Endothelial cell of umbilical vein (primary cell): ENCODE measurements at regions not wholly inside any gene's neighbourhood (a gene's known extent, or its start where the extent isn't known, plus 50 kb on each side); places are given as distances from the start of the nearest gene placed in this dataset.
"Not testable (repeated sequence)": the region's sequence is repeated elsewhere in the genome, so short reads cannot be mapped to it uniquely, and the experiment has no call there.

ENCODE experiments used
- BruUV-seq: library from RNA; stranded (reverse); fragments of 400-500 nt; replicated peaks from 2 replicates; lab custom pipeline; 2021; lab: Mats Ljungman, UMichigan
- CTCF ChIA-PET: fragments of 300-600, 350-600 bp; sonication (Branson Sonifier 250); formaldehyde crosslinking; loops from one replicate; lab custom pipeline; 2021; ENCODE audit warnings: antibody characterized with exemption, inconsistent platforms; lab: Charles Lee
- POLR2A ChIA-PET: fragments of 300-600, 350-600 bp; sonication (Branson Sonifier 250); formaldehyde crosslinking; loops from one replicate; lab custom pipeline; 2021; ENCODE audit warnings: antibody characterized with exemption, inconsistent platforms; lab: Charles Lee
- DNase-seq: peaks from one replicate; pipeline ENCODE4 v3.0.0-alpha.2; 2011; ENCODE audit warnings: low read depth, low spot score
- FAIRE-seq: peaks from 2 replicates; lab custom pipeline; 2011; peaks lifted over from hg19 to GRCh38; lab: Jason Lieb, UNC
- H2AFZ ChIP-seq: 2 replicates; pipeline ENCODE4 v1.6.0; 2012; ENCODE audit warnings: low read depth, low read length, control low read depth, inconsistent platforms
- H3K27ac ChIP-seq: 2 replicates; pipeline ENCODE4 v1.5.1; 2011; ENCODE audit warnings: low read depth, mild to moderate bottlenecking, control low read depth, low read length, moderate library complexity; ENCODE audit not compliant: insufficient read depth
- H3K27me3 ChIP-seq, 2 experiments: 2 replicates each; pipeline versions ENCODE4 v1.6.0 to v1.6.1; 2011; ENCODE audit warnings: low read length in 2 of 2, mixed read lengths in 1 of 2; ENCODE audit not compliant: control insufficient read depth in 2 of 2, insufficient read depth in 2 of 2
- H3K36me3 ChIP-seq, 2 experiments: 2 replicates in 1 of 2; 3 replicates in 1 of 2; pipeline ENCODE4 v1.5.1; 2011; ENCODE audit warnings: low read length in 2 of 2, mild to moderate bottlenecking in 1 of 2, moderate library complexity in 1 of 2; ENCODE audit not compliant: control insufficient read depth in 2 of 2, insufficient read depth in 2 of 2; ENCODE audit errors: extremely low read depth in 1 of 2
- H3K4me1 ChIP-seq: 3 replicates; pipeline ENCODE4 v1.5.1; 2011; ENCODE audit warnings: mild to moderate bottlenecking, low read length; ENCODE audit not compliant: control insufficient read depth, insufficient read depth; ENCODE audit errors: extremely low read depth
- H3K4me2 ChIP-seq: 2 replicates; pipeline ENCODE4 v1.6.1; 2011; ENCODE audit warnings: low read length, control low read depth, mixed read lengths; ENCODE audit not compliant: insufficient read depth
- H3K4me3 ChIP-seq, 3 experiments: fragments of 200-600 bp in 1 of 3; sonication (generic), shearing (Covaris generic) in 1 of 3; replicated peaks in 1 of 3; 2 replicates each; pipeline ENCODE4 v1.5.1; 2011 to 2016; ENCODE audit warnings: control low read depth in 3 of 3, low read length in 3 of 3, mild to moderate bottlenecking in 2 of 3, inconsistent platforms in 1 of 3, low read depth in 1 of 3, moderate library complexity in 1 of 3; ENCODE audit not compliant: insufficient read depth in 1 of 3
- H3K79me2 ChIP-seq: 2 replicates; pipeline ENCODE4 v1.6.0; 2012; ENCODE audit warnings: low read length, inconsistent platforms; ENCODE audit not compliant: control insufficient read depth, insufficient read depth
- H3K9ac ChIP-seq: replicated peaks from 2 replicates; pipeline ENCODE3; 2011; ENCODE audit warnings: low read length, control low read depth; ENCODE audit not compliant: insufficient read depth; ENCODE audit errors: extremely low read depth
- H3K9me1 ChIP-seq: replicated peaks from 3 replicates; pipeline ENCODE4 v1.6.0; 2011; ENCODE audit warnings: mild to moderate bottlenecking, low read length; ENCODE audit not compliant: control insufficient read depth, insufficient read depth; ENCODE audit errors: extremely low read depth
- H3K9me3 ChIP-seq: replicated peaks from 2 replicates; pipeline ENCODE4 v1.5.1; 2012; ENCODE audit warnings: low read length, inconsistent platforms; ENCODE audit not compliant: control insufficient read depth, insufficient read depth
- H4K20me1 ChIP-seq: replicated peaks from 2 replicates; pipeline ENCODE3; 2011; ENCODE audit warnings: mild to moderate bottlenecking, low read length; ENCODE audit not compliant: control insufficient read depth, insufficient read depth; ENCODE audit errors: extremely low read depth
- GATA2 ChIP-seq: IDR thresholded peaks from 2 replicates; pipeline ENCODE4 v1.7.0; 2011; ENCODE audit warnings: low read depth, mild to moderate bottlenecking, moderate library complexity, mixed read lengths, low read length; ENCODE audit not compliant: insufficient read length, insufficient read depth
- MYC ChIP-seq: IDR thresholded peaks from one replicate; pipeline ENCODE4 v1.6.1; 2011; ENCODE audit warnings: mild to moderate bottlenecking, low read depth, low read length
- dilution Hi-C: fragments of 300-500 bp; cut with MboI; formaldehyde crosslinking; loops from one replicate; pipeline ENCODE4 v1.15.0; 2019; ENCODE audit warnings: low sequenced_read_pairs; ENCODE audit not compliant: extremely low pct_ligation_motif_present
- intact Hi-C: fragments of 100-400 bp; cut with micrococcal nuclease; formaldehyde crosslinking; loops from one replicate; pipeline ENCODE4 v1.10.0; 2022
- TF ChIP-seq, protein P1 (sequence below), 2 donors: IDR thresholded peaks; 1 replicate in 1 of 2; 2 replicates in 1 of 2; pipeline ENCODE4 v1.5.1; 2011; ENCODE audit warnings: low read length in 2 of 2, mild to moderate bottlenecking in 2 of 2, moderate library complexity in 2 of 2, control low read depth in 1 of 2, inconsistent platforms in 1 of 2, low read depth in 1 of 2; ENCODE audit not compliant: insufficient read depth in 1 of 2; ENCODE audit errors: extremely low read depth in 1 of 2

DNA sequence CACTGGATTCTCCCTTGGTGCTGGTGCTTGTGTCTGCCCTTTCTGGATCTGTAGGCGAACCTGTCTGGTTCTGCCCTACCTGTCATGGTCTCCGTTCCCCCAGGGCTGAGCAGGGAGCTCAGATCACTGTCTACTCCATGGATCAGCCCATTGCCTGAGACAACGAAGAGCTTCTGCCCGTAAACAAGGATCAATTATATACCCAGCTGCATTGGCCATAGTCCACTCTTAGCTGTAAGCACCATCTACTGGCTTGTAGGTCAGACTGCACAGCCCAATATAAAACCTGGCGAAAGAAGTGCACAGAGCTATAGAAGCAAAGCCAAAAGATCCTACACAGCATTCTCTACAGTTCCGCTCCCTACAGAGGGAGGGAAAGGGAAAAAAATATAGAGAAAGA is 181.5 kb upstream of the RPS23 start:
- dilution Hi-C loops, result no loop called here

GRCh38 chr5:82455317-82455716 is 177.2 kb upstream of the RPS23 start:
- POLR2A ChIA-PET, H2AFZ ChIP-seq, H3K4me2 ChIP-seq, H3K79me2 ChIP-seq, H4K20me1 ChIP-seq, FAIRE-seq, H3K4me3 ChIP-seq, dilution Hi-C loops, DNase-seq, H3K9ac ChIP-seq, BruUV-seq, intact Hi-C loops, H3K9me1 ChIP-seq, H3K27ac ChIP-seq, H3K4me1 ChIP-seq, H3K9me3 ChIP-seq, CTCF ChIA-PET, H3K27me3 ChIP-seq, H3K36me3 ChIP-seq: not testable (repeated sequence)

More for the DNA sequence above, 181.5 kb upstream of the RPS23 start:
- H3K36me3 ChIP-seq, result no peaks in the 10 kb centered on the region
- H2AFZ ChIP-seq, result no peak overlapping the region
- CTCF ChIA-PET, result interaction anchor here (2.0 kb wide), 1 partner anchor 35 kb away, joined by 5 read pairs; no protein-coding TSS in a partner anchor
- H3K9me1 ChIP-seq, result no peaks in the 10 kb centered on the region
- H3K27ac ChIP-seq, result no peak overlapping the region
- no peak overlapping the region for H3K4me2 ChIP-seq
- POLR2A ChIA-PET, result no interaction called here
- H3K9ac ChIP-seq, result no peak overlapping the region
- TF ChIP-seq GATA2 (no peak), MYC (no peak)
- TF ChIP-seq, protein P1, sequence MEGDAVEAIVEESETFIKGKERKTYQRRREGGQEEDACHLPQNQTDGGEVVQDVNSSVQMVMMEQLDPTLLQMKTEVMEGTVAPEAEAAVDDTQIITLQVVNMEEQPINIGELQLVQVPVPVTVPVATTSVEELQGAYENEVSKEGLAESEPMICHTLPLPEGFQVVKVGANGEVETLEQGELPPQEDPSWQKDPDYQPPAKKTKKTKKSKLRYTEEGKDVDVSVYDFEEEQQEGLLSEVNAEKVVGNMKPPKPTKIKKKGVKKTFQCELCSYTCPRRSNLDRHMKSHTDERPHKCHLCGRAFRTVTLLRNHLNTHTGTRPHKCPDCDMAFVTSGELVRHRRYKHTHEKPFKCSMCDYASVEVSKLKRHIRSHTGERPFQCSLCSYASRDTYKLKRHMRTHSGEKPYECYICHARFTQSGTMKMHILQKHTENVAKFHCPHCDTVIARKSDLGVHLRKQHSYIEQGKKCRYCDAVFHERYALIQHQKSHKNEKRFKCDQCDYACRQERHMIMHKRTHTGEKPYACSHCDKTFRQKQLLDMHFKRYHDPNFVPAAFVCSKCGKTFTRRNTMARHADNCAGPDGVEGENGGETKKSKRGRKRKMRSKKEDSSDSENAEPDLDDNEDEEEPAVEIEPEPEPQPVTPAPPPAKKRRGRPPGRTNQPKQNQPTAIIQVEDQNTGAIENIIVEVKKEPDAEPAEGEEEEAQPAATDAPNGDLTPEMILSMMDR (IDR thresholded peaks at IDR 0.05; ENCODE audit: extremely low read depth in 1 of 2, insufficient read depth in 1 of 2, low read depth in 1 of 2, low read length in 2 of 2), result no peak
- intact Hi-C loops, result no loop called here
- no TSS peak for BruUV-seq
- no peak overlapping the region for H3K4me3 ChIP-seq
- no peaks in the 10 kb centered on the region for H3K27me3 ChIP-seq
- H3K4me1 ChIP-seq, result no peaks in the 10 kb centered on the region
- no peak for DNase-seq
- no peaks in the 10 kb centered on the region for H3K9me3 ChIP-seq
- no peak for FAIRE-seq
- no peaks in the 10 kb centered on the region for H4K20me1 ChIP-seq
- H3K79me2 ChIP-seq, result no peaks in the 10 kb centered on the region
